ENCODE measurements at regions not wholly inside any gene's neighbourhood (a gene's known extent, or its start where the extent isn't known, plus 50 kb on each side); places are given as distances from the start of the nearest gene placed in this dataset.
"Not testable (repeated sequence)": the region's sequence is repeated elsewhere in the genome, so short reads cannot be mapped to it uniquely, and the experiment has no call there.

DNA sequence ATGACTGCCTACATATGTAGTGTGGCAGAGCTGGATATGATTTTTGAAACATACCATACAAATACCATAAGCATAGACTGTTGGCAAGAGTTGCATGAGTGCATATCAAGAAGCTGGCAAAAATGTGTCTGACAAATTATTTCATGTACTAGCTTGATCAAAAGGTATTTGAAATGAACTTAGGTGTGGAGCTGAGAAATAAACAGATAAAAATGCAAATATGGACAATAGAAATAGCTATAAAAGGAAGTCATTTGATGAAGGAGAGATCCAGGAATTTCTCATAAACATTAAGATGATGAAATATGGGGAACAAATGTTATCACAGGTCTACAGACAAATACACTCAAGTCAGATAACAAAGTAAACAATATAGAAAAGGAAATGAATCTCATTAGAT lies 609.1 kb downstream of the PTPRC start:
- ATAC-seq (no peak), DNase-seq (no peak)
- Histone ChIP-seq H3K4me3 (no peak overlapping the region), H3K27ac (no peak overlapping the region), H3K27me3 (no peaks in the 10 kb centered on the region), H3K36me3 (replicated peaks in 1 of 2; ENCODE audit: insufficient read depth in 1 of 2, low read depth in 2 of 2) (no peaks in the 10 kb centered on the region), H3K9me3 (no peaks in the 10 kb centered on the region), H3K4me1 (no peaks in the 10 kb centered on the region)
- intact Hi-C loops (cut with DNase I): no loop called here
- no peak for TF ChIP-seq POLR2A (IDR thresholded peaks at IDR 0.05)
- no peak for TF ChIP-seq CTCF (IDR thresholded peaks at IDR 0.05)

DNA sequence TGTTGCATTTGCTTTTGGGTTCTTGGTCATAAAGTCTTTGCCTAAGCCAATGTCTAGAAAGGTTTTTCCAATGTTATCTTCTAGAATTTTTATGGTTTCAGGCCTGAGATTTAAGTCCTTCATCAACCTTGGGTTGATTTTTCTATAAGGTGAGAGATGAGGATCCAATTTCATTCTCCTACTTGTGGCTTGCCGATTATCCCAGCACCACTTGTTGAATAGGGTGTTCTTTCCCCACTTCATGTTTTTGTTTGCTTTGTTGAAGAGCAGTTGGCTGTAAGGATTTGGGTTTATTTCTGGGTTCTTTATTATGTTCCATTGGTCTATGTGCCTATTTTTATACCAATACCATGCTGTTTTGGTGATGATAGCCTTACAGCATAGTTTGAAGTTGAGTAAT lies 615.2 kb downstream of the PTPRC start:
- H3K36me3 ChIP-seq (replicated peaks in 1 of 2; ENCODE audit: insufficient read depth in 1 of 2, low read depth in 2 of 2); H3K4me3 ChIP-seq; H3K27ac ChIP-seq; H3K27me3 ChIP-seq; H3K9me3 ChIP-seq; H3K4me1 ChIP-seq; intact Hi-C loops (cut with DNase I); DNase-seq; ATAC-seq: not testable (repeated sequence)
- 74 to 96% methylated on average over 1 of the region's 1 CpG for WGBS, 2 donors

DNA sequence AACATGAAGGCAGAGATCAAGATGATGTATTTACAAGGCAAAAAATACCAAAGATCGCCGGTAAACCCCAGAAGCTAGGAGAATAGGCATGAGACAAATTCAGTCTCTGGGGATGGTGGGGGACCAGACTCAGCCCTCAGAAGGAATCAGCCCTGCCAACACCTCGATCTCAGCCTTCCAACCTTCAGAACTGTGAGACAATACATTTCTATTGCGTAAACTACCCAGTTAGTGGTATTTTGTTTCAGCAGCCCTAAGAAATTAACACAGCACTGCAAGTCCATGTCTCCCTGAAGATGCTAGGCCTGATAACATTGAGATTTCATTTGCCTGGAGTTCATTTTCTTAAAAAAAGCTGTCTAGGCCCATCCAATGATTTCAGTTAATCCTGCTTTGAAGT lies 622.5 kb downstream of the PTPRC start:
- WGBS, 2 donors: 84 to 87% methylated on average over 4 of the region's 4 CpGs
- H3K9me3 ChIP-seq: no peaks in the 10 kb centered on the region
- no peak overlapping the region for H3K4me3 ChIP-seq
- no peaks in the 10 kb centered on the region for H3K4me1 ChIP-seq
- no peaks in the 10 kb centered on the region for H3K36me3 ChIP-seq (replicated peaks in 1 of 2; ENCODE audit: insufficient read depth in 1 of 2, low read depth in 2 of 2)
- TF ChIP-seq CTCF (IDR thresholded peaks at IDR 0.05) (no peak), POLR2A (IDR thresholded peaks at IDR 0.05) (no peak)
- intact Hi-C loops (cut with DNase I): no loop called here
- DNase-seq (no peak), ATAC-seq (no peak)
- H3K27me3 ChIP-seq: no peaks in the 10 kb centered on the region
- H3K27ac ChIP-seq: no peak overlapping the region

- Histone ChIP-seq H3K4me1 (no peaks in the 10 kb centered on the region), H3K4me3 (no peak overlapping the region), H3K9me3 (no peaks in the 10 kb centered on the region), H3K27ac (no peak overlapping the region), H3K36me3 (replicated peaks in 1 of 2; ENCODE audit: insufficient read depth in 1 of 2, low read depth in 2 of 2) (no peaks in the 10 kb centered on the region), H3K27me3 (no peaks in the 10 kb centered on the region)
- no peak for ATAC-seq
- no peak for TF ChIP-seq POLR2A (IDR thresholded peaks at IDR 0.05)
- no peak for TF ChIP-seq CTCF (IDR thresholded peaks at IDR 0.05)
- 90 to 97% methylated on average over 2 of the region's 2 CpGs for WGBS, 2 donors
- intact Hi-C loops (cut with DNase I): no loop called here
- no peak for DNase-seq
These were observed 625.4 kb downstream of the PTPRC start for GRCh38 chr1:199264283-199264682.

GRCh38 chr1:199264911-199265310 lies 626.1 kb downstream of the PTPRC start:
- Histone ChIP-seq H3K9me3 (no peaks in the 10 kb centered on the region), H3K36me3 (replicated peaks in 1 of 2; ENCODE audit: insufficient read depth in 1 of 2, low read depth in 2 of 2) (no peaks in the 10 kb centered on the region), H3K4me1 (no peaks in the 10 kb centered on the region), H3K27me3 (no peaks in the 10 kb centered on the region), H3K27ac (no peak overlapping the region), H3K4me3 (no peak overlapping the region)
- intact Hi-C loops (cut with DNase I): no loop called here
- TF ChIP-seq CTCF (IDR thresholded peaks at IDR 0.05) (no peak), POLR2A (IDR thresholded peaks at IDR 0.05) (no peak)
- 37 to 44% methylated on average over 1 of the region's 1 CpG for whole genome bisulfite sequencing, 2 donors
- DNase-seq: no peak
- ATAC-seq: no peak
